H4 (cell line): ENCODE measurements at regions not wholly inside any gene's neighbourhood (a gene's known extent, or its start where the extent isn't known, plus 50 kb on each side); places are given as distances from the start of the nearest gene placed in this dataset.
"Not testable (repeated sequence)": the region's sequence is repeated elsewhere in the genome, so short reads cannot be mapped to it uniquely, and the experiment has no call there.

Experiments
- DNase-seq: peaks from one replicate; pipeline ENCODE4 v3.0.0-alpha.2; 2015; ENCODE audit warnings: low spot score

- DNase-seq = peak; percentile 14
These were observed 221.6 kb upstream of the SPANXN4 start for GRCh38 chrX:142804085-142804484.

DNA sequence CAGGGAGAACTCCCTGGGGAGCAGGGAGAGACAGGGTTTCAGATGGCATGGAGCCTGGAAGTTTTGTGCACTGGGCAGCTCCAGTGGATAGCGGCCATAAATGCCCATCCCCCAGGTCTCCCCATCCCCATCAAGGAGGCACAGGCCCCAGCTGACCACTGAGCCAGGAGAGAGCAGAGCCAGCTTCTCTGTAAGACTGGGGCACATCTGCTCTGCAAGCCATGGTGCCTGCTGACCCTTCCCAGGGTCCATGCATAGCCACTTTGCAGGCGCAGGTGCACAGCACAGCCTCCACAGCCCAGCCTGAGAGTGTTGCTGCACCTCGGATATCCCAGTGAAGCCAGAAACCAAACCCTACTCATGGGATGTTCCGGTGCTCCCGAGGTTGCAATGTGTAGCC lies 206.3 kb upstream of the SPANXN4 start:
- no peak for DNase-seq

- DNase-seq = no peak
These were observed 197.6 kb upstream of the SPANXN4 start for GRCh38 chrX:142828129-142828528.

DNA sequence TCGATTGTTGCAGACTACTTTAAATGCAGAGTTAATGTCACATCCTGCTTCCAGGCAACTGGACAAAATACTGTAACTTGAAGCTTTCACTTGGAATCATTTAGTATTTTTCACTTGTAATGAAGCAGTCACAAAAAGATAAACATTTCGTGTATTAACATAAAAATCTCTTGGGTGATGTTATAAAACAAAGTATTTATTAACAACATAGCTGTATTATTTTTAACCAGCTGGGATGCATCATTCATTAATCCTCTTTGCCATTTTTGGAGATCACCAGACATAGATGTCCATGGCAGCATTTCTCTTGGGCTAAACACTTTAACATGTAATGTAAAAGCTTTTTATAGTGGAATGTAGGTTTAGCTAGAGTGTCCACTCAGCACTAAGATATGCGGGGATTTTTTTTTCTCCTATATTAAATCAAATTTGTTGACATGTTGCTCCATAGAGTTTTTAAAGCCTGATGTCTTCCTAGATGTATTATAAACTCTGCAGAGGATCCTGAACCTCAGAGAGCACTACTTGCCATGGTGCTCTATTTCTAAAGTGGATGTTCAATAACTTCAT lies 193.7 kb upstream of the SPANXN4 start:
- DNase-seq = no peak

DNA sequence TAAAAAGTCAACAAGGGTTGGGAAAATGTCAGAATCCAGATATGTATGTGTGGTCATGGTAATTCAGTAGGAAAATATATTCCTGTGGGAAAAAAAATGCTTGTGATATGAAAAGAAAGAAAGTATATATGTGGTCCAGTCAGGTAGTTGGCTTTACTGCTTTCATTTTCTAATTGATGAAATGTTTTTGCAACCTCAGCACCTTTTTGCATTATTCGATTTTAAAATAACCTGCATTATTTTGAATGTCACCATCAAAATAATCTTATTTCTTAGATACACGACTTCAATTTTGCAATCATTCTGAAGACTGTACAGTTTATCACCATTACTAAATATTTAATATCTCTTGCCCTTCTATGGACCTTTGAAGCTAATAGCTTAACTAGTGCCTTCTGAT lies 170.8 kb upstream of the SPANXN4 start:
- no peak for DNase-seq

- no peak for DNase-seq
These were observed 164.8 kb upstream of the SPANXN4 start for GRCh38 chrX:142860944-142861343.

DNA sequence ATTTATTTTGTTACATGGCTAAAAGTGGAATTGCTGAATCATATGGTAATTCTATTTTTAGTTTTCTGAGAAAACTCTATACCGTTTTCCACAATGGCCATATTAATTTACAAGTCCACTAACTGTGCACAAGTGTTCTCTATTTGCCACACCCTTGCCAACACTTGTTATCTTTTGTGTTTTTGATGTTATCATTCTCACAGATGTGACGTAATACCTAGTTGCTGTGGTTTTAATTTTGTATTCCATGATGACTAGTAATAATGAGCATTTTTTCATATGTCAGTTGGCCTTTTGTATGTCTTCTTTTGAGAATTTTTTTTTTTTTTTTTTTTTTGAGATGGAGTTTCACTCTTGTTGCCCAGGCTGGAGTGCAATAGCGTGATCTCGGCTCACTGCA lies 164.2 kb upstream of the SPANXN4 start:
- no peak for DNase-seq

DNA sequence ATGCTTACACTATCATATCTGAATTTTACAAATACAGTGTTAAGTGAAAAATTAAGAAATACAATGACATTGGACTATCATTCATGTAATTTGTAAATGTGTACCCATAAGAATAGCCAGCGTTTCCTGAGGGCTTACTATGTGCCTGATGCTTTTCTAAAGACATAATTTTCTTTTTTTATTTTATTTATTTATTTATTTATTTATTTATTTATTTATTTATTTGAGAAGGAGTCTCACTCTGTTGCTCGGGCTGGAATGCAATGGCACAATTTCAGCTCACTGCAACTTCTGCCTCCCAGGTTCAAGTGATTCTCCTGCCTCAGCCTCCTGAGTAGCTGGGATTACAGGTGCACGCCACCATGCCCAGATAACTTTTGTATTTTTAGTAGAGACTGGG lies 159.5 kb upstream of the SPANXN4 start:
- DNase-seq = not testable (repeated sequence)

DNA sequence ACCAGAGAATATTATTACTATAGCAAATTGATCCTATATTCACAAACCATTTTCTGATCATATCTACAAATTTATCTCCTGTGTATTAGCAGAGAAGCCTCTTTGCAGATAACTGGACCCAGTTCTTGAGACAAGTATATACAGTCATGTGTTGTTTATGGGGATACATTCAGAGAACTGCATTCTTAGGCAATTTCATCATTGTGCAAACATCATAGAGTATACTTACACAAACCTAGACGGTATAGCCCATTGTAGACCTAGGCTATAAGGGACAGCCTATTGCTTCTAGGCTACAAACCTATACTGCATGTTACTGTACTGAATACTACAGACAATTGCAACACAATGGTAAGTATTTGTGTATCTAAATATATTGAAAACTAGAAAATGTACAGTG lies 152.5 kb upstream of the SPANXN4 start:
- no peak for DNase-seq

GRCh38 chrX:142884881-142885280 lies 140.8 kb upstream of the SPANXN4 start:
- no peak for DNase-seq

GRCh38 chrX:142891046-142891445 lies 134.7 kb upstream of the SPANXN4 start:
- DNase-seq = no peak

- no peak for DNase-seq
These were observed 127.6 kb upstream of the SPANXN4 start for GRCh38 chrX:142898164-142898563.

DNA sequence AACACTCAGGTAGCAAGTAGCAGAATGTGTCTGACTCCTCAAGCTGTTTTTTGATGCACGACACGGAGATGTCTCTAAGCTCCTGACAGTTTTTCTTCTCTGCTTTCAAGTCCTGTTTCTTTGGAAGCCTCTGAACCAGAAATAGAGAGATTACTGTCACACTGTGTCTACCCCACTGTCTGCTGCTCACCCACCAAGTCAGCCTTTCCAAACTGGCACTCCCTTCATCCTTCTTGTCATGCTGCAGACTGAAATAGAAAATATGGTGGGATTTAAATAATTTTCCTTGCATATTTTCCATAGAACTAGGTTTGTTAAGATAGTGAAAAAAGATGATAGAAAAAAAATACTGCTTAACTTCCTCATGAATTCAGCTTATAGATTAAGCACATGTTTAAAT lies 102.5 kb upstream of the SPANXN4 start:
- DNase-seq = no peak

GRCh38 chrX:142938793-142939192 lies 86.9 kb upstream of the SPANXN4 start:
- DNase-seq = no peak

GRCh38 chrX:142972147-142972809 lies 53.5 kb upstream of the SPANXN4 start:
- not testable (repeated sequence) for DNase-seq
